ENCODE measurements at regions not wholly inside any gene's neighbourhood (a gene's known extent, or its start where the extent isn't known, plus 50 kb on each side); places are given as distances from the start of the nearest gene placed in this dataset.
"Not testable (repeated sequence)": the region's sequence is repeated elsewhere in the genome, so short reads cannot be mapped to it uniquely, and the experiment has no call there.

- intact Hi-C loops (cut with DNase I; ENCODE audit: low total_unique reads): no loop called here
- TF ChIP-seq POLR2A (IDR thresholded peaks at IDR 0.05): no peak
- TF ChIP-seq, protein P1, sequence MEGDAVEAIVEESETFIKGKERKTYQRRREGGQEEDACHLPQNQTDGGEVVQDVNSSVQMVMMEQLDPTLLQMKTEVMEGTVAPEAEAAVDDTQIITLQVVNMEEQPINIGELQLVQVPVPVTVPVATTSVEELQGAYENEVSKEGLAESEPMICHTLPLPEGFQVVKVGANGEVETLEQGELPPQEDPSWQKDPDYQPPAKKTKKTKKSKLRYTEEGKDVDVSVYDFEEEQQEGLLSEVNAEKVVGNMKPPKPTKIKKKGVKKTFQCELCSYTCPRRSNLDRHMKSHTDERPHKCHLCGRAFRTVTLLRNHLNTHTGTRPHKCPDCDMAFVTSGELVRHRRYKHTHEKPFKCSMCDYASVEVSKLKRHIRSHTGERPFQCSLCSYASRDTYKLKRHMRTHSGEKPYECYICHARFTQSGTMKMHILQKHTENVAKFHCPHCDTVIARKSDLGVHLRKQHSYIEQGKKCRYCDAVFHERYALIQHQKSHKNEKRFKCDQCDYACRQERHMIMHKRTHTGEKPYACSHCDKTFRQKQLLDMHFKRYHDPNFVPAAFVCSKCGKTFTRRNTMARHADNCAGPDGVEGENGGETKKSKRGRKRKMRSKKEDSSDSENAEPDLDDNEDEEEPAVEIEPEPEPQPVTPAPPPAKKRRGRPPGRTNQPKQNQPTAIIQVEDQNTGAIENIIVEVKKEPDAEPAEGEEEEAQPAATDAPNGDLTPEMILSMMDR (IDR thresholded peaks at IDR 0.05): no peak
- Histone ChIP-seq H3K4me1 (peaks cover 6% of the 10 kb centered on the region), H3K36me3 (ENCODE audit: low read depth, missing control alignments) (no peaks in the 10 kb centered on the region), H3K27ac (no peak overlapping the region), H3K4me3 (no peak overlapping the region), H3K9me3 (no peaks in the 10 kb centered on the region), H3K27me3 (no peaks in the 10 kb centered on the region)
- 91 to 94% methylated on average over 5 of the region's 5 CpGs for WGBS, 2 donors
- DNase-seq: no peak
Observed at GRCh38 chr6:125446011-125446410, 144.2 kb upstream of the HDDC2 start.

- Histone ChIP-seq H3K36me3 (ENCODE audit: low read depth, missing control alignments) (no peaks in the 10 kb centered on the region), H3K9me3 (no peaks in the 10 kb centered on the region), H3K4me1 (no peaks in the 10 kb centered on the region), H3K27me3 (no peaks in the 10 kb centered on the region), H3K27ac (no peak overlapping the region), H3K4me3 (no peak overlapping the region)
- TF ChIP-seq, protein P1 (IDR thresholded peaks at IDR 0.05): no peak
- TF ChIP-seq POLR2A (IDR thresholded peaks at IDR 0.05): no peak
- WGBS, 2 donors: 38 to 47% methylated on average over 2 of the region's 2 CpGs
- DNase-seq: no peak
- intact Hi-C loops (cut with DNase I; ENCODE audit: low total_unique reads): no loop called here
Observed at GRCh38 chr6:125451750-125452149, 150.0 kb upstream of the HDDC2 start.

- no peak for TF ChIP-seq POLR2A (IDR thresholded peaks at IDR 0.05)
- TF ChIP-seq, protein P1 (IDR thresholded peaks at IDR 0.05): no peak
- Histone ChIP-seq H3K9me3 (no peaks in the 10 kb centered on the region), H3K4me3 (no peak overlapping the region), H3K27me3 (no peaks in the 10 kb centered on the region), H3K36me3 (ENCODE audit: low read depth, missing control alignments) (no peaks in the 10 kb centered on the region), H3K27ac (no peak overlapping the region), H3K4me1 (no peaks in the 10 kb centered on the region)
- intact Hi-C loops (cut with DNase I; ENCODE audit: low total_unique reads): no loop called here
- 72 to 74% methylated on average over 4 of the region's 4 CpGs for WGBS, 2 donors
- DNase-seq: no peak
Observed at GRCh38 chr6:125453516-125453915, 151.7 kb upstream of the HDDC2 start.

DNA sequence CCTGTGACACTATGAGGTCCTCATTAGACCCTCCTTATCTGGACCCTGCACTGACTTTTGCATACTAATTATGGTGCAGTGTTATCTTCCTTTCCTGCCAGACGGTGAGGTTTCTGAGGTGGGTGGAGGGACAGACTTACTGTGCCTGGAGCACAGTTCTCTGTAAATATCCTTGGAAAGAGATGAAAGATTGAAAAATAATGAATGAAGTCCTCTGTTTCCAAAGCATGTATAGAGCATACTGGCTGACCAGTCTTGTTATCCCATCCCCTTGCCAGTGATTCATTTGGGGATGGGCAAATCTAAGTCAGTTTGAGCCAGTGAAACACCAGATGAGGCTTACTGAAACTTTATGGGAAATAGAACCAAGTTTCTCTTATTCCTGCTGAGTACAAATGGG lies 152.6 kb upstream of the HDDC2 start:
- intact Hi-C loops (cut with DNase I; ENCODE audit: low total_unique reads): no loop called here
- Histone ChIP-seq H3K27me3 (no peaks in the 10 kb centered on the region), H3K9me3 (no peaks in the 10 kb centered on the region)

GRCh38 chr6:125458493-125458892 lies 156.7 kb upstream of the HDDC2 start:
- H3K27me3 ChIP-seq; DNase-seq; H3K27ac ChIP-seq; H3K4me1 ChIP-seq; H3K9me3 ChIP-seq; H3K4me3 ChIP-seq; H3K36me3 ChIP-seq (ENCODE audit: low read depth, missing control alignments); intact Hi-C loops (cut with DNase I; ENCODE audit: low total_unique reads): not testable (repeated sequence)
- WGBS, 2 donors: 95 to 100% methylated on average over 1 of the region's 1 CpG

More for the DNA sequence above, 152.6 kb upstream of the HDDC2 start:
- TF ChIP-seq, protein P1 (IDR thresholded peaks at IDR 0.05): no peak
- TF ChIP-seq POLR2A (IDR thresholded peaks at IDR 0.05): no peak
- 75 to 92% methylated on average over 1 of the region's 1 CpG for WGBS, 2 donors
- Histone ChIP-seq H3K4me1 (no peaks in the 10 kb centered on the region), H3K27ac (no peak overlapping the region), H3K4me3 (no peak overlapping the region), H3K36me3 (ENCODE audit: low read depth, missing control alignments) (no peaks in the 10 kb centered on the region)
- DNase-seq: no peak

GRCh38 chr6:125465332-125465731 lies 163.6 kb upstream of the HDDC2 start:
- H3K4me1 ChIP-seq; H3K27me3 ChIP-seq; H3K4me3 ChIP-seq; H3K36me3 ChIP-seq (ENCODE audit: low read depth, missing control alignments); H3K27ac ChIP-seq; intact Hi-C loops (cut with DNase I; ENCODE audit: low total_unique reads); DNase-seq; H3K9me3 ChIP-seq: not testable (repeated sequence)
- 88 to 100% methylated on average over 1 of the region's 1 CpG for WGBS, 2 donors
